LoVo (cell line): ENCODE measurements at regions not wholly inside any gene's neighbourhood (a gene's known extent, or its start where the extent isn't known, plus 50 kb on each side); places are given as distances from the start of the nearest gene placed in this dataset.
"Not testable (repeated sequence)": the region's sequence is repeated elsewhere in the genome, so short reads cannot be mapped to it uniquely, and the experiment has no call there.

Source experiments
- DNase-seq: peaks from one replicate; pipeline ENCODE4 v3.0.0-alpha.2; 2016; ENCODE audit warnings: low spot score

- no peak for DNase-seq
Measured at GRCh38 chr9:22650145-22650544, 203.5 kb downstream of the DMRTA1 start.

- no peak for DNase-seq
Measured at GRCh38 chr9:22650946-22651345, 204.3 kb downstream of the DMRTA1 start.

- DNase-seq, result no peak
Measured at GRCh38 chr9:22654833-22655232, 208.2 kb downstream of the DMRTA1 start.

GRCh38 chr9:22657713-22658112 is 211.1 kb downstream of the DMRTA1 start:
- no peak for DNase-seq

GRCh38 chr9:22658484-22658883 is 211.9 kb downstream of the DMRTA1 start:
- not testable (repeated sequence) for DNase-seq

- DNase-seq, result no peak
Measured at GRCh38 chr9:22682536-22682935, 235.9 kb downstream of the DMRTA1 start.

- no peak for DNase-seq
Measured at GRCh38 chr9:22682961-22683699, 236.5 kb downstream of the DMRTA1 start.

GRCh38 chr9:22683700-22684075 is 237.1 kb downstream of the DMRTA1 start:
- no peak for DNase-seq

- DNase-seq, result no peak
Measured at GRCh38 chr9:22693156-22693555, 246.5 kb downstream of the DMRTA1 start.

GRCh38 chr9:22700171-22700570 is 253.5 kb downstream of the DMRTA1 start:
- no peak for DNase-seq

- DNase-seq, result no peak
Measured at GRCh38 chr9:22718653-22719052, 272.0 kb downstream of the DMRTA1 start.

GRCh38 chr9:22722492-22722891 is 275.9 kb downstream of the DMRTA1 start:
- DNase-seq, result no peak

GRCh38 chr9:22731786-22732185 is 285.2 kb downstream of the DMRTA1 start:
- DNase-seq, result no peak

GRCh38 chr9:22739712-22740111 is 293.1 kb downstream of the DMRTA1 start:
- no peak for DNase-seq

- DNase-seq, result no peak
Measured at GRCh38 chr9:22740781-22741180, 294.2 kb downstream of the DMRTA1 start.

GRCh38 chr9:22742401-22742800 is 295.8 kb downstream of the DMRTA1 start:
- no peak for DNase-seq

- no peak for DNase-seq
Measured at GRCh38 chr9:22773501-22774220, 327.0 kb downstream of the DMRTA1 start.

- no peak for DNase-seq
Measured at GRCh38 chr9:22790329-22790728, 343.7 kb downstream of the DMRTA1 start.

GRCh38 chr9:22808876-22809275 is 362.3 kb downstream of the DMRTA1 start:
- no peak for DNase-seq

- no peak for DNase-seq
Measured at GRCh38 chr9:22809371-22809770, 362.7 kb downstream of the DMRTA1 start.

GRCh38 chr9:22813529-22813928 is 366.9 kb downstream of the DMRTA1 start:
- peak; percentile 8 for DNase-seq

- DNase-seq, result no peak
Measured at GRCh38 chr9:22815246-22815645, 368.6 kb downstream of the DMRTA1 start.

GRCh38 chr9:22817181-22817580 is 370.6 kb downstream of the DMRTA1 start:
- no peak for DNase-seq

- no peak for DNase-seq
Measured at GRCh38 chr9:22829236-22829635, 382.6 kb downstream of the DMRTA1 start.
